ENCODE measurements at regions not wholly inside any gene's neighbourhood (a gene's known extent, or its start where the extent isn't known, plus 50 kb on each side); places are given as distances from the start of the nearest gene placed in this dataset.
A peak's percentile ranks its signal among the peaks of the same experiment; 100 is the strongest.

DNA sequence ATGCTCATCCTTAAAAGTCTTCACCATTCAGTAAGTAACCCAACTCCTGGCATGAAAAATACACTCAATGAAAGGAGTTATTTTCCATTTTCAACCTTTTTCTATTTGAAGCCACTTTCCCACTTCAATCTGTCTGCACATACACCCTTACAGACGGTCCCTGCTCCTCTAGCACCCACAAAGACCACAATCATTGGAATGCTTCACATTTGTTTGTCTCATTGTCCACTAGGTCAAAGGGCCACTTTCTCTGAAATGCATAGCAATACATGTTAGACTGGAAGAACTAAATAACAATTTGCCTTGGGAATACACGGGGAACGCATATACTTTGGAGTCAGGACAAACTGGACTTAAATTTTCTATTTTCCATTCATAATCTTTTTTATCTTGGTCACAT, 487.1 kb upstream of the C1orf87 start:
- H3K27me3 ChIP-seq, result no peaks in the 10 kb centered on the region
- no peaks in the 10 kb centered on the region for H3K9me3 ChIP-seq
- intact Hi-C loops (cut with DNase I), result no loop called here
- H3K4me1 ChIP-seq, result peaks cover 0 to 8% (median 0%) of the 10 kb centered on the region in 12 donors
- DNase-seq, result no peak
- no peak for ATAC-seq
- no peak overlapping the region for H3K27ac ChIP-seq
- 91 to 96% (median 94%) methylated on average over 3 of the region's 3 CpGs for WGBS, 4 donors
- TF ChIP-seq, protein P1, sequence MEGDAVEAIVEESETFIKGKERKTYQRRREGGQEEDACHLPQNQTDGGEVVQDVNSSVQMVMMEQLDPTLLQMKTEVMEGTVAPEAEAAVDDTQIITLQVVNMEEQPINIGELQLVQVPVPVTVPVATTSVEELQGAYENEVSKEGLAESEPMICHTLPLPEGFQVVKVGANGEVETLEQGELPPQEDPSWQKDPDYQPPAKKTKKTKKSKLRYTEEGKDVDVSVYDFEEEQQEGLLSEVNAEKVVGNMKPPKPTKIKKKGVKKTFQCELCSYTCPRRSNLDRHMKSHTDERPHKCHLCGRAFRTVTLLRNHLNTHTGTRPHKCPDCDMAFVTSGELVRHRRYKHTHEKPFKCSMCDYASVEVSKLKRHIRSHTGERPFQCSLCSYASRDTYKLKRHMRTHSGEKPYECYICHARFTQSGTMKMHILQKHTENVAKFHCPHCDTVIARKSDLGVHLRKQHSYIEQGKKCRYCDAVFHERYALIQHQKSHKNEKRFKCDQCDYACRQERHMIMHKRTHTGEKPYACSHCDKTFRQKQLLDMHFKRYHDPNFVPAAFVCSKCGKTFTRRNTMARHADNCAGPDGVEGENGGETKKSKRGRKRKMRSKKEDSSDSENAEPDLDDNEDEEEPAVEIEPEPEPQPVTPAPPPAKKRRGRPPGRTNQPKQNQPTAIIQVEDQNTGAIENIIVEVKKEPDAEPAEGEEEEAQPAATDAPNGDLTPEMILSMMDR (IDR thresholded peaks at IDR 0.05), result no peak
- no peak for TF ChIP-seq POLR2A (IDR thresholded peaks at IDR 0.05)
- no peaks in the 10 kb centered on the region for H3K36me3 ChIP-seq
- no peak overlapping the region for H3K4me3 ChIP-seq

DNA sequence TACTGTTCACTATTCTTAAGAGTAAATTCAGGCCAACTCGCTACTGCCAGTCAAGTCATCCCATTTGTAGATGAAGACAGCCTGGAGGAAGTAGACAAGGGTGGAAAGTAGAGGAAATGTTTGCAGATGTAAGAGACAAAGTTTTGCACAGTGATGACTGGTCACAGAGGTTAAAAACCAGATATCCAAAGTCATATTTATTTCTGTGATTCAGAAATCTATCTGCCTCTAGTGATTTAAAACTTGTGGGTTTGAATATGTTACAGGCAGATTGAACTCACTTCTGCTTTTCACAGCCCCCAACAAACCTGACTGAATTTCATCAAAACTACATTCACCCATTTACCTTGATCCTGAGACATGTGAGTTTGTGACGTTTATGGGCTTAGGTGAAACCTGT, 484.7 kb upstream of the C1orf87 start:
- no peak overlapping the region for H3K4me3 ChIP-seq
- TF ChIP-seq, protein P1 (IDR thresholded peaks at IDR 0.05), result no peak
- no peak for TF ChIP-seq POLR2A (IDR thresholded peaks at IDR 0.05)
- DNase-seq (no peak), ATAC-seq (no peak)
- H3K4me1 ChIP-seq, result no peaks in the 10 kb centered on the region
- 69 to 82% (median 75%) methylated on average over 2 of the region's 2 CpGs for WGBS, 4 donors
- no peaks in the 10 kb centered on the region for H3K27me3 ChIP-seq
- intact Hi-C loops (cut with DNase I), result no loop called here
- no peak overlapping the region for H3K27ac ChIP-seq
- no peaks in the 10 kb centered on the region for H3K9me3 ChIP-seq
- H3K36me3 ChIP-seq, result no peaks in the 10 kb centered on the region

DNA sequence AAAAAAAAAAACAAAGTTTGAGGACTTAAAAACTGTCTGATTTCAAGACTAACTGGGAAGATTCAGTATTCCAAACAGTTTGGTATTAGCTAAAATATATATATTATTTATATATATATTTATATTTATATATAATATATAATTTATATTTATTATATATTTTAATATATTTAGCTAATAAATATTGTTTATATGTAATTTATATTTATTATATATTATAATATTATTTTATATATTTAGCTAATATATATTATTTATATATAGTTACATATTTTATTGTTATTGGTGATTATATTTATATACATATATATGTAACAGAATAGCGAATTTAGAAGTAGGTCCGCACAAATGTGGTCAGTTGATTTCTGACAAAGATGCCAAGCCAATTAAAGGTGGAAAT, 480.2 kb upstream of the C1orf87 start:
- no peak overlapping the region for H3K4me3 ChIP-seq
- no peaks in the 10 kb centered on the region for H3K4me1 ChIP-seq
- no peak for DNase-seq
- intact Hi-C loops (cut with DNase I), result no loop called here
- H3K9me3 ChIP-seq, result no peaks in the 10 kb centered on the region
- no peaks in the 10 kb centered on the region for H3K36me3 ChIP-seq
- no peak for ATAC-seq
- H3K27me3 ChIP-seq, result no peaks in the 10 kb centered on the region
- no peak overlapping the region for H3K27ac ChIP-seq
- WGBS, 4 donors, result 91 to 93% (median 92%) methylated on average over 2 of the region's 2 CpGs
- TF ChIP-seq, protein P1 (IDR thresholded peaks at IDR 0.05), result no peak
- TF ChIP-seq POLR2A (IDR thresholded peaks at IDR 0.05), result no peak

DNA sequence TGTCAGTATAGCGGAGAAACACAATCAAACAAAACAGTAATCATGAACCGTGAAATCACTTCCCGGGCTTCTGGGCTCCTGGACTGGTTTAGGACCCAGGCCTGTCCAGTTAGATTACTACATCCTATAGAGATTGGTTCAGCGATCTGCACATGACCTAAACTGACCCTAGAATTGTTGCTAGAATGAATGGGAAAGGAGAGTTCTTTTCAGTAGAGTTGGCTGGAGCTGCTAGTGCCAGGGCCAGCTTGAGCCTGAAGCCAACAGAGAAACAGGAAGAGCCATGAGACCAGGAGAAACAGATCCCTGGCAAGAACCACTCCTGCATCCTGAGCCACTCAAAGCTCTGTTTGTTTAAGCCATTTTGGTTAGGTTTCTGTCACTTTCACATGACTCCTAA, 474.3 kb upstream of the C1orf87 start:
- 75 to 86% (median 80%) methylated on average over 4 of the region's 4 CpGs for WGBS, 4 donors

More for the DNA sequence above, 474.3 kb upstream of the C1orf87 start:
- no peak for TF ChIP-seq POLR2A (IDR thresholded peaks at IDR 0.05)
- TF ChIP-seq, protein P1 (IDR thresholded peaks at IDR 0.05), result no peak
- ATAC-seq (peak in 2 of 4 donors; percentile 37 to 38), DNase-seq (no peak)
- Histone ChIP-seq H3K27ac (peak overlapping the region in 1 of 12 donors; percentile 18), H3K4me1 (no peaks in the 10 kb centered on the region), H3K36me3 (no peaks in the 10 kb centered on the region), H3K4me3 (no peak overlapping the region), H3K9me3 (no peaks in the 10 kb centered on the region), H3K27me3 (no peaks in the 10 kb centered on the region)
- intact Hi-C loops (cut with DNase I), result no loop called here
